ENCODE measurements at regions not wholly inside any gene's neighbourhood (a gene's known extent, or its start where the extent isn't known, plus 50 kb on each side); places are given as distances from the start of the nearest gene placed in this dataset.
"Not testable (repeated sequence)": the region's sequence is repeated elsewhere in the genome, so short reads cannot be mapped to it uniquely, and the experiment has no call there.

DNA sequence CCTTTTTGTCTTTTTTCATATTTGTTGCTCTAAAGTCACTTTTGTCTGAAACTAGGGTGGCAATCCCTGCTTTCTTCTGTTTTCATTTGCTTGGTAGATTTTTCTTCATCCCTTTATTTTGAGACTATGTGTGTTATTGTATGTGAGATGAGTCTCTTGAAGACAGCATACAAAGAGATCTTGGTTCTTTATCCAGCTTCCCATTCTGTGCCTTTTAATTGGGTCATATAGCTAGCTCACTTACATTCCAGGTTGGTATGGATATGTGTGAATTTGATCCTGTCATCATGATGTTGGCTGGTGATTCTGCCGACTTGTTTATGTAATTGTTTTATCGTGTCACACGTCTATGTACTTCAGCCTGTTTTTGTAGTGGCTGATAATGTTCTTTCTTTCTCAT is 267.7 kb upstream of the MGAT4C start:
- no peak for DNase-seq

DNA sequence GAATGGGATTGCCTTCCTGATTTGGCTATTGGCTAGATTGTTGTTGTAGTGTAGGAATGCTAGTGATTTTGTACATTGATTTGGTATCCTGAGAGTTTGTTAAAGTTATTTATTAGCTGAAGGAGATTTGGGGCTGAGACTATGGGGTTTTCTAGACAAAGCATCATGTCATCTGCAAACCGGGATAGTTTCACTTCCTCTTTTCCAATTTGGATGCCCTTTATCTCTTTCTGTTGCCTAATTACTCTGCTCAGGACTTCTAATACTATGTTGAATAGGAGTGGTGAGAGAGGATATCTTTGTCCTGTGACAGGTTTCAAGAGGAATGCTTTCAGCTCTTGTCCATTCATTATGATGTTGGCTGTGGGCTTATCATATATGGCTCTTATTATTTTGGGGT is 265.7 kb upstream of the MGAT4C start:
- no peak for DNase-seq

DNA sequence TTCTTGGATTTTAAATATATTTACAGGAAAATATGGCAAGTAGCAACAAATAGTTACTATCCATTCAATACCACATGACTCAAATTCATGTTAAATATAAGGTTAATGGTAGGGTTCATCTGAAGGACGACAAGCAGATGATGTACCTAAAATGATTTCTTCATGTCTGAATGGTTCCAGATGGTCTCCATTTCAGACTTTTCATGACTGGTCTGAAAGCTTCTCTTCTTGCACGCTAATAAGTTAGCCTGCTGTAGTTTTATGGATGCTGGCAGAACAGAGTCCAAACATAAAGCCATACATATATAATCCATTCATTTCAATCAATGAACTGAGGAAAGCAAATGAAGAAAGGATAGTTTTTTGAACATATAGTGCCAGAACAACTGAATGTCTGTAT is 257.0 kb upstream of the MGAT4C start:
- DNase-seq, result no peak

DNA sequence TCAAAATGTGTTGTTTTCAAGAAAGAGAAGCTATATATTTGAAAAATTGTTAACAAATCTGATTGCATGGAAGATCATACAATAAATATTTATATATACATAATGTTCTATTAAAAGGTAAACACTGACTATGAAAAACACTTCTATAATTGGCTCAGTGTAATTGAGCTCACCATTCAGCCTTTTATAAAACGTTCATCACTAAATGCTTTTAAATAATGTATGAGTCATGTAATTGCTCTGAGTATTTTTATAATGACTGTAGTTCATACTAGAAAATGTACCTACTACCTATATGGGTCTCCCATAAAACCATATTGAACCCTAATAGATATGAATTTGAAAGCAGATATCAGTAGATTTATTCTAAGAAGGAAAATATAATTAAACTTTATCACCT is 240.4 kb upstream of the MGAT4C start:
- no peak for DNase-seq

DNA sequence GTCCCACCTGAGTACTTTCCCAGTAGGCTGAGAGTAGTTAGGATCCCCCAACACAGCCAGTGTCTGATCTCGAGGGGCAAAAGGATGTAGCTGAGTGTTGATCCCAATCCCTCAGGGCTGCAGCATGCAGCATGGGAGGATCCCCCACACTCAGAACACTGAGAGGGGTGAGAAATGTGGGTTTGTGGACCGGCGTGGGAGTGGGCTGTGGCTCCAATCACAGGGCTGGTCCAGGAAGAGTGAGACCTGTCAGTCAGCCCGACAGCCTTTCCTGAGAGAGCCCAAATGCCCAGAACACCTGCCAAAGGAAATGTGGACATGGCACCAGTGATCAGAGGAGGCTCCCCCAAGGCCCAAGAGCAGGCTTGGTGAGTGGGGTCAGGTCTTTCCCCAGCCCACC is 228.3 kb upstream of the MGAT4C start:
- DNase-seq, result no peak

DNA sequence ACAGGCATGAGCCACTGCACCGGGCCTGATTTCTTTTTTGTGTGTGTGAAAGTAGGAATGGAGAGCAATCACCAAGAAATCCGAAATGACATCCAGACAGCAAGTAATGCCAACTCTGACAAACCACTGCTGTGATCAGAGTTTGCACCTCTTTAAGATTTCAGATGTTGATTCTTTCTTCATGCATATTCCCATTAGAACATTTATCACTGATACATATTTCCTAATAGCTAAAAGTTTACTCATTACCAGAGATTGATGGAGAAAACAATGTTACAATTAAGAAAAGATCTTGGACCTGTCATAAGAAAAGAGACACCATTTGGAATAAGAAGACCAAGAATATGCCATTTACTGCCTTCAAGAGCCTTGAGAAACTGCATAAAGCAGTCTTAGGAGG is 217.0 kb upstream of the MGAT4C start:
- no peak for DNase-seq

DNA sequence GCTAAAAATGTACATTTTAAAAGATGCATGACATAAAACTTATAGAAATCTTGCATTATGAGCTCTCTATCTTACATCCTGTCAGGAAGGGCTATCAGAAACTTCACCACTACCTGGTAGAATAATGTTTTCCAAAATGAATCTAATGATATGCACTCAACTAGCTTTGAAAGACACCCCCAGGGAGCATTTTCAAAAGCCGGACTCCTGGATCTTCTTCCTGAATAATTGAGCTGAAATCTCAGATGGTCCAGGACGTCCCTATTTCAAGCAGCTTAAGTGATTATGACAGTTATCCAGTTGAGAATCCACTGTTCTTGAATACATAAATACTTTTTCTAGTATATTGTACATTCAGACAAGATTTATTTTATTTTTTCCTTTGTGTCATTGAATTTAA is 200.6 kb upstream of the MGAT4C start:
- no peak for DNase-seq

DNA sequence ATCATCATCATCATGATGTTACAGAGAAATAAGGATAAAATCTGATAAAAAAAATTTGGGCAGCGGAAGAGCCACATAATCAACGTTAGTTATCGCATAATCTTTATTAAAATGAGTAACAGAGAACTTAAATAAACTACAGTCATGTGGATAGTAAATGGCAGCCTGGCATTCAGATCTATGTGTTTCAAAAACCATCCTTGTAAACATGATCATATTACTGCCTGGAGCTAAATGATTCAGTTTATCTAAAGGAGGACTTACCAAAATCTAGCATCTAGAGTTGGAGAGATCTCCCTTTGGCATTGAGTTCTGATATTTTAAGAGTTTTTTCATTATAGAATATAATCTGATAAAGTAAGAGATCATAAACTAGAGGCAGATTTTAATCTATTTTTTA is 200.1 kb upstream of the MGAT4C start:
- no peak for DNase-seq

DNA sequence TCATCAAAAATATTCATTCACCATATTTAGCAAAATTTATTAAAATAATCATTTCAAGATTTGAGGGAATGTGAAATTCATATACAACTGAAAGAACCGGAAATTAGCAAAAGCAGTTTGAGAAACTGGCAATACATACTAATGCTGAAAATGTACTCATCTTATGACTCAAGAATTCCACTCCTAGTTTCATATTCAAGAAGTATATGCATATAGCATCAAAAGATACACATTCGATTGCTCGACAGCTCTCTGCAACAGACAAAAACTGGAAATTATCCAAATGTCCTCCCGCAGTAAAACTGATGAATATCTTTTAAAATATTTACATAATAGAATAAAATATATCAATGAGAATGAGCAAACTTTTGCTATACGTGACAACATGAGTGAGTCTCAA is 189.2 kb upstream of the MGAT4C start:
- DNase-seq, result no peak

DNA sequence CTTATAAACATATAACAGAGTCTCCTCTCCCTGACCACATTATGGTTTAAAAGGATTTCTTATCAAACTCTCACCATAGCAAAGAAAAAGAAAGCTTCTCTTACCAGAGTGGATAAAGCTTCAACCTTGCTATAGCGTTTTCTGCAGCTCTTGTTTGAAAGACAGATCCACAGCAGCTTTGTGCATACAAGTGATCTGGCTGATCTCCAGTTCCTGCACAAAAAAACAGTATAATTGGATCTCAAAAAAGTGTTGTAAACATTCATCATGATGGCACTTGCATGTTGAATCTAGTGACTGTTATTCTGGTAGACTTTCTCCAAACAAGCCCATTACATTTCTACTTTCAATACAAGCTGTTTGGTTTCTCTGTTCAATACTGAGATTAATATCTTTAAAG is 178.9 kb upstream of the MGAT4C start:
- no peak for DNase-seq

DNA sequence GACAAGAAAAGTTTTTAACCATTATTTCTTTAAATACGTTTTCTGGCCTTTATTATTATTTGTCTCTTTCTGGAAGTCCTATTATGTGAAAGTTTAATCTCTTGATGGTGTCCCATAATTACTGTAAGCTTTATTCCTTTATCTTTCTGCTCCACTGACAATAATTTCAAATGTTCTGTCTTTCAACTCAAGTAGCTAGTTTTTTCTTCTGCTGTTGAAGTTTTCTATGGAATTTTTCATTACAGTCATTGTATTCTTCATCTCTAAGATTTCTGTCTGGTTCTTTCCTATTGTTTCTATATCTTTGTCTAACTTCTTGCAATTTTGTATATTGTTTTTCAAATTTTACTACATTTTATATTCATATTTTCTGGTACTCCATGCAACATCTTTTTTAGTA is 173.6 kb upstream of the MGAT4C start:
- no peak for DNase-seq

DNA sequence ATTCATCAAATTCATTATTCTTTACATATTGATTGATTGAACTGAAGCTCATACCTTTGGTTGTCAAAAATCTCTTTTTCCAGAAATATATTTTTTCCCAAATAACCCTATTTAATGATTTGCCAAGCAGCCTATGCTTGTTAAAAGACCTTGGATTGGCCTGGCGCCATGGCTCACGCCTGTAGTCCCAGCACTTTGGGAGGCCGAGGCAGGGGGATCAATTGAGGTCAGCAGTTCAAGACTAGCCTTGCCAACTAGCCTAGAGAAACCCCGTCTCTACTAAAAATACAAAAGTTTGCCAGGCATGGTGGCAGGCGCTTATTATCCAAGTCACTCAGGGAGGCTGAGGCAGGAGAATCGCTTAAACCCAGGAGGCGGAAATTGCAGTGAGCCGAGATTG is 165.1 kb upstream of the MGAT4C start:
- DNase-seq, result no peak

DNA sequence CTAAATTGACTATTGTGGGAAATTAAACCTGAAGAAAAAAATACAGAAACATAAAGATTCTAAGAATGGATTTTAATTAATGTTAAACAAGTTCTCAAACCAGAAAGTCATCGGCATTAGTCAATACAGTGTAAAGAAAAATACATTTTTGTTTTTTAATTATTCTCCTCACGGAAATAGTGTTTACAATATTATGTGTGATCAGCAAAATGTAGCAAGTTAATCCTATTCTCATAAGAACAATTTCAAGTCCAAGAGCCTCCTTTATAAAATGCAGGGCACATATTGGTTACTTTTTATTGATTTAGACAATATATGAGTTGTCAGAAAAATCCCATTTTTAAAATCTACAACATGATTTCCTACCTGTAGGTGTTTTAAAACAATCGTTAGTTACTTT is 158.0 kb upstream of the MGAT4C start:
- no peak for DNase-seq

DNA sequence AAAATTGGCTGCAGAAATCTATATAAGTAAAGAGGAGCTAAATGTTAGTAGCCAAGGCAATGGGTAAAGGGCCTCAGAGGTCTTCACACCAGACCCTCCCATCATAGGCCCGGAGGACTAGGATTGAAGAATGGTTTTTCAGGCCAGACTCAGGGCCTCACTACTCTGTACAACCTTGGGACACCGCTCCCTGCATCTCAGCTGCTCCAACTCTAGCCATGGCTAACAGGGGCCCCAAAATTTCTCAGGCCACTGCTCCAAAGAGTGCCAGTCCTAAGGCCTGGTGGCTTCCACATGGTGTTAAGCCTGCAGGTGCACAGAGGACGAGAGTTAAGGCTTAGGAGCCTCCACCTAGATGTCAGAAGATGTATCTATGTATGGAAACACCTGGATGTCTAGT is 155.5 kb upstream of the MGAT4C start:
- no peak for DNase-seq

DNA sequence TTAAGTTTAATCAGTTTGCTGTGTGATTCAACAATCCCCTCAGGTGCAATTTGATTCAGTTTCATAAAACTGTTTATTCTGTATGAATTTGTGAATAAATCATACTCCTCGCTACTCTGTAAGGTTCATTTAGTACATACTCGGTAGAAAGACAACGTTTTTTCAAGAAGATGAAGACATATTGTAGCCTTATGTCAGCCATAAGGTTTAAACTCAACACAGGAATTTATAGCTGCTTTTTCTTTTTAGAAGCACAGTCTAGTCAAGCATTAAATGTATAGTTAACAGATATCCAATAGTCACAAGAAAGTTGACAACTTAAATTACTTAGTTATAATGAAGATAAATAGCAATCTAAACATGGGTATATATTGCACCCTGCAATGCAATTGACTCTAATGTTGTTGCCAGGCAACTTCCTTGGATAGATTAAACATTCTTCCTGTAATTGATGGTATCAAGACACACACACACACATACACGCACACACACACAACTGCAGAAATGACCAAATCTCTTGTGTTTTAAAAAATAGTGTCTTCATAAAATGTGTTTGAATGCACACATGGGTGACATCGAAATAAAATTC is 151.5 kb upstream of the MGAT4C start:
- DNase-seq, result no peak

DNA sequence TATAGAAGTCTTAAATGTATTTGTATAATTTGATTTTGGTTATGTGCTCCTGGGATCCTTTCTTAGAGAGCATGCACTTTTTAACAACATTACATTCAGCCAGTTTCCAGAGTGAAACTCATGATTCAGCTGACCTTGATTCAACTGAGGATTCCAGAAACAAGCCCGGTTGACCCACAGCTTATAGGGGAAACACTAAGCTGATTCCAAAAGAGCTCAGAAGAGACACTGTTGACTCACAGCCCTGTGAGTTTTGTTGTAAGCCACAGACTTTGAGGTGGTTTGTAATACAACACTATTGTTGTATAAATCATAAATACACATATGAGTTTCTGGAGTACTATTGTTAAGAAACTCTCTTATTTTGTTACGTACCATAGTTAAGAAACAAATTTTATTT is 133.8 kb upstream of the MGAT4C start:
- no peak for DNase-seq

DNA sequence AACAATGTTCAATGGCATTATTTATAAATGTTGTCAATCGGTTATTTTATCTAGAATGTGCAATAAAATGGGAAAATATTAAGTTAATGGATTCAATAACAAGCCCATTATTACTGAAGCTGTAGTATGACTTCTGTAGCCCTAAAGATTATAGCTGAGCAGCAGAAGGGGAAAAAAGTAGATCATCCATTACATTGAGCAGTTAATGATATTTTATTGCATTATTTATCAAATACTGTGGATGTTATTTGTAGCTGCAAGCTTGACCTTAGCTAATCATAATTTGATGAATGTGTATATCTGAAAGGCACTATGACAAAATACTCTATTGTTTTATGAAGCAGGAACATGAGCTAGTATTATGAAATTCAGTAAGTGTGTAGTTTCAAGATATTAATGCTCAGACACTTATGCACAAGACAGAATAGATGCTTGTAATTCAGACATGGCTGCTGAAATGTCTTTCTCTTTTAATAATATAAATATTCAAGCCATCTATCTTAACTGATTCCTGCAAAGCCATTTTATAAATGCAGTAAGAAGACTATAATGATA is 131.5 kb upstream of the MGAT4C start:
- DNase-seq, result no peak

DNA sequence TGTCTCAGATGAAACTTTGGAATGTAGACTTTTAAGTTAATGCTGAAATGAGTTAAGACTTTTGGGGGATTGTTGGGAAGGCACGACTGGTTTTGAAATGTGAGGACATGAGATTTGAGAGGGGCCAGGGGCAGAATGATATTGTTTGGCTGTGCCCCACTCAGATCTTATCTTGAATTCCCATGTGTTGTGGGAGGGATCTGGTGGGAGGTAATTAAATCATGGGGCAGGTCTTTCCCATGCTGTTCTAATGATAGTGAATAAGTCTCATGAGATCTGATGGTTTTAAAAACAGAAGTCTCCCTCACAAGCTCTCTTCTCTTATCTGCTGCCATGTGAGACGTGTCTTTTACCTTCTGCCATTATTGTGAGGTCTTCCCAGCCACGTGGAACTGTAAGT is 127.6 kb upstream of the MGAT4C start:
- DNase-seq, result not testable (repeated sequence)

DNA sequence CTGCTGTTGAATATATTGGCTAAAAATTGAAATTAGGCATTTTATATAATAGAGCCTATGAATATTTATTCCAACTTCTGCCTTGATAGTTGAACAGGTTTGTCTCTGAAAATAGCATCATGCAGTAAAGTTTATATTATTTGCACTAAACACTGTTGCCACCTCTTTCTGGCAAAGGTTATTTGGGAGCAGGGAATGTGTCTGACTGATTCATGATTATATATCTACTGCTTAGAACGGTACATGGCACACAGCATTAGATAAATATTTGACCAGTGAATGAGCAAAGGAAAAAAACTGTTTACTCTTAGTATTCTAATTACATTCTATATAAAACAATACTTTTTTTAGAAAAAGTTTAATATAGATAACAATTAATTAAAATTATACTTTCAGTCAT is 123.1 kb upstream of the MGAT4C start:
- no peak for DNase-seq

DNA sequence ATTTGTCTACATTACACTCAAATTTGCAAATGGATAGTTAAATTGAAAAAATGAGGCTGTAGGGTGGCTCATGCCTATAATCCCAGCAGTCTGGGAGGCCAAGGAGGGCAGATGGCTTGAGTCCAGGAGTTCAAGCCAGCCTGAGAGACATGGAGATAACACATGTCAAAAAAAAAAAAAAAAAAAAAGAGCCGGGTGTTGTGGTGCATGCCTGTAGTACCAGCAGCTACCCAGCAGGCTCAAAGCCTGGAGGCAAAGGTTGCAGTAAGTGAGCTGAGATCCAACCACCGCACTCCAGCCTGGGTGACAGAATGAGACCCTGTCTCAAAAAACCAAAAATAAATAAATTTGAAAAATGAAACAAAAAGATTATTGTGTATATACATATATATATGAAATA is 119.9 kb upstream of the MGAT4C start:
- no peak for DNase-seq

DNA sequence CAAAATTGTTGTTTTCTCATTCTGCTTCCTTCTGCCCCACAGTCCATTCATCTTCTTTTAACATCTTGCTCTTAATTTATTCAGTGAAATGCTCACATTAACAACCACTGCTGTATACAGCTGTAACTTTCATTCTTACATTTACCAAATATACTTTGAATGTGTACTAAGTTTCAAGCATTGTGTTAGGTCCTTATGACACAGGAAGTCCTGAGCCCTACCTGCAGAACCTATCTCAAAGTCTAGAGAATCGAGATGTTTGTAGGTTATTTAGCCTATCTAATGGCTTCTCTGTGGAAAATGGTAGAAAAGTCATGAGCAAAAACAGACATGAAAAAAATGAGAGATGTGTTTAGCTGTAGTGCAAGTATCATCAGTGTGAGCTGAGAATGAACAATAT is 117.6 kb upstream of the MGAT4C start:
- no peak for DNase-seq

DNA sequence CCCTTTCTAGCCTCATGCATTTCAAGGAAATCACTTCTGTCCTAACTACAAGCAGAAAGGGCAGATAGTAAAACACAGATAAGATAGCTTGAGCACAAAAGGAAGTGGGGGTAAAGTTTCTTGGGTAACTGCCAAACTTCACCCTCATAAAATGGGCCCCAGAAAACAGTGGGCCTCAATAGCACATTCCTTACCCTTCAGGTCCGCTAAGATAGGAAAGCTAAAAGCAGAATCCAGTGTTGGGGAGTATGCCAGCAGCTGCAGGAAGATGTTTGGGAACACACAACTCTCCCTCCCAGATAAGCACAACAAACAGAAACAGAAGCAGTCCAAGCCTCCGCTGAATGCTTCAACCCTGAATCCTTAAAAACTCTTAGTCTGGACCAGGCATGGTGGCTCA is 110.9 kb upstream of the MGAT4C start:
- DNase-seq, result no peak

DNA sequence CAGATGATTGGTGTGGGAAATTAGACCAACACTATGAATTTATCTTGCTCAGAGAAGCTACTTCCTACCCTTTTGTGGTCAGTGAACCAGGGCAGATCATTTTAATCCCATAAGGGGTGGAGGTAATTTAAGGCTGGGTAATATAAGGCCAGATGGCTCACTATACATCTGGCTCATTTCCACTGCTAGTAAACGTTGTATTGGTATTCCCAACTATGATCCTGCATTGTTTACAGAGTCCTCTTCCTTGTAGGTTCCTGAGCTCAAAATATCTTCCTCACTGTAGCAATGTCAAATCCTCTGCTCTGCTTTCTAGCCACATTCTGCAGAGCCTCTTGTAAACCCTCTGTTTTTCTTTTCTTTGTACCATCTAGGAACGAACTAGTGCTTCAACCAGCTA is 93.0 kb upstream of the MGAT4C start:
- DNase-seq, result no peak

DNA sequence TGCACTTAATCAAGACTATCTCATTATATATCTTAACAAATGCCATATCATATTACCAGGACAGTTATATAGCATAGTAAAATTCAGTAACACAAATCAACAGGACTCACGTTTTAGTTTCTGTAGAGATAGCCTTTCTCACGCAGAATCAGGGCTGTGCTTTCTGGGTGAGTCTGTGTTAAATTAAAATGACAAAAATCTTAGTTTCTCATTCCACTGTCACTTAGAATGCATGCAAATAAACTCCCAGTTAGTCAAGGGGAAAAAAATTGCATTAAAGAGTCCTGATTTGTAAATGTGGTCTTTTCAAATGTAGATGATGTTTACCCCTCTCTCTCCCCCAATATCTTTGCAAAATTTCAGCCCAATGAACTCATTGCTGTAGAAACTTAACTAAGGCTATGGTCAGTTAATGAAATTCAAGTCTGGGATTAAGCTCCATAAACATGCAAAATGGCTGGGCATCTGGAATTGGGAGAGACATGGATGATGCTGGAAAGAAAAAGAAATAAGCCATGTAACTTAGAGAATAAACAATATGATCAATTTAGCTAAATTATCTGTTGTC is 77.8 kb upstream of the MGAT4C start:
- DNase-seq, result no peak

DNA sequence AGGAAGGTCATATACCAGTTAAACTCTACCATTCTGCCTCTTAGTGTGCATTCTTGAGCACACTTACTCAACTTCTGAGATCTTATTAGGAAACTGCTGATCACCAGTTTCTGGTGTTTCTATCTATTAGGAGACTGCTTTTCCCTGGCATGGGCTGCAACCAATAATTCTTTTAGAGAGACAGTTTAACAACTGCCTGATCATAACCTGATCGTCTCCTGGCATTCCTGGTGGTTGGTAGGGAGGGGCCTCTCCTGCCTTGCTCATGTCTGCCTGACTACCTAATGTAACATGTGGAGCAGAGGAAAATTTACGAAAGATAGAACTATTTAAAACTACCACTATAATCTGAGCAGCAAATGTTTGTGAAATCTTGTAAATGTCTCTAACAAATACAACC is 75.3 kb upstream of the MGAT4C start:
- no peak for DNase-seq
